ENCODE measurements at regions not wholly inside any gene's neighbourhood (a gene's known extent, or its start where the extent isn't known, plus 50 kb on each side); places are given as distances from the start of the nearest gene placed in this dataset.

DNA sequence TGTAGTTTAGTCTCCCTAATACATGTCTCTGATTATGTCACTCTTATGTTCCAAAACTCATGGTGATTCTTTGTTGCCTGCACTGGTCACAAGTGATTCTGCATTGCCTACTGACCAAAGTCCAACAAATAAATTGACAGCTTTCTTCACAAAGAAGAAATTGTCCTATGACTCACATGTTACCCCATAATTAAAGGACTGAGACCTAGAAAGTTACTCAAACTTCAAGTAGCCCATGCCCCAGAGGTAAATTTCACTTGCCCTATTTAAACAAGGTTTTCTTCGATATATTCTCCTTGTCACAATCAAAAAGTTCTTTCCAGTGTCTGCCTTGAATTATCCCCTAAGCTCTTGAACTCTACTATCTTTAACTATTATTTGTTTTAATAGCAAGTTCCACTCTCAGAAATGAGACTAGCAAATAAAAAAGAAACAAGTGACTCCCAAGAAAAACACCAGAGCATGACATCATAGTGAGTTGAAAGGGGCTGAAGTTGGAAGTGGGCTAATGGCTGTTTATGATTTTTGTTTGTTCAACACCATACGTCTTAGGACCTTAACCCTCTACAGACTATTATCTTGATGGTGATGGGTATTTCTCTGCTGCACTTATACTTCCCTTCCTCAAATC lies 94.5 kb upstream of the BLID start:
- no peaks in the 10 kb centered on the region for H4K20me1 ChIP-seq (replicated peaks in 1 of 2; ENCODE audit: control insufficient read depth in 1 of 2, insufficient read depth in 2 of 2, low read length in 2 of 2)
- no peak overlapping the region for H3K18ac ChIP-seq (ENCODE audit: extremely low read depth, low read length)
- no peak overlapping the region for H2BK12ac ChIP-seq (ENCODE audit: low read depth, low read length)
- no peaks in the 10 kb centered on the region for H3K79me2 ChIP-seq (ENCODE audit: control insufficient read depth in 1 of 2, insufficient read depth in 2 of 2, low read length in 2 of 2)
- no peaks in the 10 kb centered on the region for H3K79me1 ChIP-seq (ENCODE audit: low read depth, low read length)
- H3K27me3 ChIP-seq (replicated peaks in 1 of 4; ENCODE audit: control insufficient read depth in 3 of 4, extremely low read depth in 1 of 4, insufficient read depth in 3 of 4, low read length in 3 of 4), result no peaks in the 10 kb centered on the region
- H4K8ac ChIP-seq (ENCODE audit: extremely low read depth, insufficient read depth, low read length), result no peak overlapping the region
- no peak overlapping the region for H2AK5ac ChIP-seq (ENCODE audit: low read depth, low read length)
- H3K23me2 ChIP-seq (ENCODE audit: low read depth, low read length), result no peaks in the 10 kb centered on the region
- H4K5ac ChIP-seq (ENCODE audit: insufficient read length, low read depth, low read length), result no peak overlapping the region
- TF ChIP-seq FOSL1 (IDR thresholded peaks at IDR 0.05; ENCODE audit: insufficient read depth, low read depth, low read length) (no peak), SAP30 (IDR thresholded peaks at IDR 0.05; ENCODE audit: insufficient read depth, insufficient replicate concordance, low read length) (no peak), SIN3A (conservative IDR thresholded peaks at IDR 0.05 in 1 of 2, IDR thresholded peaks at IDR 0.05 in 1 of 2; ENCODE audit: low read depth in 1 of 2, low read length in 2 of 2) (no peak)
- no peak overlapping the region for H3K27ac ChIP-seq (ENCODE audit: low read depth, low read length)
- H2BK20ac ChIP-seq (ENCODE audit: low read length), result no peak overlapping the region
- no peak overlapping the region for H2AFZ ChIP-seq (ENCODE audit: low read length)
- H3K9me3 ChIP-seq (ENCODE audit: insufficient read depth in 2 of 2, low read depth in 1 of 2, low read length in 1 of 2), result no peaks in the 10 kb centered on the region
- no peak overlapping the region for H3K9ac ChIP-seq (replicated peaks in 1 of 4; ENCODE audit: extremely low read depth in 1 of 4, low read depth in 3 of 4, low read length in 3 of 4)
- no peak overlapping the region for H3K14ac ChIP-seq (ENCODE audit: insufficient read length)
- H3K4ac ChIP-seq (replicated peaks; ENCODE audit: insufficient read length, low read depth, low read length), result no peak overlapping the region
- H3K4me3 ChIP-seq (ENCODE audit: extremely low read depth in 1 of 4, insufficient read depth in 2 of 4, low read depth in 3 of 4, low read length in 4 of 4), result no peak overlapping the region
- H2BK120ac ChIP-seq (replicated peaks; ENCODE audit: low read depth, low read length), result no peak overlapping the region
- H2BK5ac ChIP-seq (ENCODE audit: low read depth, low read length), result no peak overlapping the region
- peaks cover 0 to 3% (median under 1%) of the 10 kb centered on the region in 4 experiments; a peak in 2 of 7 replicates for H3K4me1 ChIP-seq (replicated peaks in 1 of 4; ENCODE audit: control insufficient read depth in 3 of 4, insufficient read depth in 4 of 4, low read length in 3 of 4)
- H3K36me3 ChIP-seq (ENCODE audit: control insufficient read depth in 2 of 4, insufficient read depth in 4 of 4, low read length in 3 of 4), result no peaks in the 10 kb centered on the region
- no peak overlapping the region for H2BK15ac ChIP-seq (ENCODE audit: low read length)
- no peak overlapping the region for H3K23ac ChIP-seq (ENCODE audit: insufficient read length)
- DNase-seq (ENCODE audit: low read depth in 1 of 2, low spot score in 2 of 2), result no peak
- FAIRE-seq, result no peak
- POLR2A ChIA-PET (ENCODE audit: partially characterized antibody), result no interaction called here
- H4K91ac ChIP-seq (replicated peaks; ENCODE audit: insufficient read length, low read length), result no peak overlapping the region
- no peak overlapping the region for H3K56ac ChIP-seq (replicated peaks; ENCODE audit: insufficient read length, low read depth, low read length)
- CTCF ChIA-PET (ENCODE audit: partially characterized antibody), result interaction anchor here (0.9 to 2.0 kb wide), 2 partner anchors 295 to 556 kb away, joined by 5 to 7 read pairs; no protein-coding TSS in a partner anchor
- WGBS, 2 experiments (ENCODE audit: extremely low coverage in 1 of 2, insufficient coverage in 1 of 2, insufficient read length in 1 of 2, insufficient replicate concordance in 2 of 2, low coverage in 1 of 2, low lambda C conversion rate in 2 of 2, missing lambda C conversion rate in 1 of 2), result 88% methylated on average over 2 of the region's 2 CpGs; no CpG with 5 or more reads in 1 of the 2 experiments
- H3K4me2 ChIP-seq (ENCODE audit: insufficient read depth in 1 of 2, low read depth in 2 of 2, low read length in 2 of 2), result no peak overlapping the region

Data from H1 (cell line).